ENCODE measurements at regions not wholly inside any gene's neighbourhood (a gene's known extent, or its start where the extent isn't known, plus 50 kb on each side); places are given as distances from the start of the nearest gene placed in this dataset.

GRCh38 chr5:153030755-153031725 is 459.4 kb upstream of the GRIA1 start:
- TF ChIP-seq CTCF (IDR thresholded peaks at IDR 0.05; ENCODE audit: insufficient read depth, low read length), result no peak
- no peak for DNase-seq (ENCODE audit: low read depth)
- H3K4me3 ChIP-seq (ENCODE audit: low read depth, low read length), result no peak overlapping the region

- H3K4me3 ChIP-seq (ENCODE audit: low read depth, low read length), result no peak overlapping the region
- DNase-seq (ENCODE audit: low read depth), result no peak
- TF ChIP-seq CTCF (IDR thresholded peaks at IDR 0.05; ENCODE audit: insufficient read depth, low read length), result no peak
Measured at GRCh38 chr5:153039501-153039900, 451.0 kb upstream of the GRIA1 start.

GRCh38 chr5:153043886-153044285 is 446.6 kb upstream of the GRIA1 start:
- TF ChIP-seq CTCF (IDR thresholded peaks at IDR 0.05; ENCODE audit: insufficient read depth, low read length), result no peak
- no peak for DNase-seq (ENCODE audit: low read depth)
- H3K4me3 ChIP-seq (ENCODE audit: low read depth, low read length), result no peak overlapping the region

GRCh38 chr5:153050496-153051179 is 439.8 kb upstream of the GRIA1 start:
- no peak overlapping the region for H3K4me3 ChIP-seq (ENCODE audit: low read depth, low read length)
- TF ChIP-seq CTCF (IDR thresholded peaks at IDR 0.05; ENCODE audit: insufficient read depth, low read length), result no peak
- DNase-seq (ENCODE audit: low read depth), result no peak

- H3K4me3 ChIP-seq (ENCODE audit: low read depth, low read length), result no peak overlapping the region
- no peak for TF ChIP-seq CTCF (IDR thresholded peaks at IDR 0.05; ENCODE audit: insufficient read depth, low read length)
- DNase-seq (ENCODE audit: low read depth), result no peak
Measured at GRCh38 chr5:153066281-153066680, 424.2 kb upstream of the GRIA1 start.

GRCh38 chr5:153067869-153068268 is 422.6 kb upstream of the GRIA1 start:
- no peak overlapping the region for H3K4me3 ChIP-seq (ENCODE audit: low read depth, low read length)
- no peak for TF ChIP-seq CTCF (IDR thresholded peaks at IDR 0.05; ENCODE audit: insufficient read depth, low read length)

More at GRCh38 chr5:153067869-153068268, 422.6 kb upstream of the GRIA1 start:
- DNase-seq (ENCODE audit: low read depth), result no peak
